GM12875 (cell line): ENCODE measurements at regions not wholly inside any gene's neighbourhood (a gene's known extent, or its start where the extent isn't known, plus 50 kb on each side); places are given as distances from the start of the nearest gene placed in this dataset.

Experiments
- H3K4me3 ChIP-seq: one replicate; pipeline ENCODE4 v1.5.1; 2011; ENCODE audit warnings: low read depth, low read length, control low read depth
- CTCF ChIP-seq: IDR thresholded peaks from 2 replicates; pipeline ENCODE4 v1.5.1; 2011; ENCODE audit warnings: low read depth, mild to moderate bottlenecking, control low read depth, inconsistent platforms, low read length, moderate library complexity, borderline replicate concordance; ENCODE audit not compliant: insufficient read depth

- H3K4me3 ChIP-seq: no peak overlapping the region
- TF ChIP-seq CTCF: no peak
Observed at GRCh38 chr14:98375566-98375965, 896.4 kb downstream of the BCL11B start.

- no peak for TF ChIP-seq CTCF
- H3K4me3 ChIP-seq: no peak overlapping the region
Observed at GRCh38 chr14:98379830-98380229, 892.2 kb downstream of the BCL11B start.

GRCh38 chr14:98382662-98383061, 889.3 kb downstream of the BCL11B start:
- H3K4me3 ChIP-seq: no peak overlapping the region
- TF ChIP-seq CTCF: no peak

- TF ChIP-seq CTCF: no peak
- H3K4me3 ChIP-seq: no peak overlapping the region
Observed at GRCh38 chr14:98385851-98386250, 886.1 kb downstream of the BCL11B start.

- no peak overlapping the region for H3K4me3 ChIP-seq
- TF ChIP-seq CTCF: no peak
Observed at GRCh38 chr14:98391061-98391460, 880.9 kb downstream of the BCL11B start.

- no peak for TF ChIP-seq CTCF
Observed at GRCh38 chr14:98393527-98393926, 878.5 kb downstream of the BCL11B start.

GRCh38 chr14:98404811-98405210, 867.2 kb downstream of the BCL11B start:
- H3K4me3 ChIP-seq: no peak overlapping the region
- TF ChIP-seq CTCF: no peak

More at GRCh38 chr14:98393527-98393926, 878.5 kb downstream of the BCL11B start:
- no peak overlapping the region for H3K4me3 ChIP-seq
